GM12864 (cell line): ENCODE measurements at regions not wholly inside any gene's neighbourhood (a gene's known extent, or its start where the extent isn't known, plus 50 kb on each side); places are given as distances from the start of the nearest gene placed in this dataset.

Source experiments
- DNase-seq: peaks from one replicate; pipeline ENCODE4 v3.0.0-alpha.2; 2011; ENCODE audit warnings: low read depth
- H3K4me3 ChIP-seq: 2 replicates; pipeline ENCODE4 v1.5.1; 2011; ENCODE audit warnings: mild to moderate bottlenecking, low read depth, low read length, control low read depth
- TF ChIP-seq, protein P1 (sequence below): IDR thresholded peaks from 2 replicates; pipeline ENCODE4 v1.5.1; 2011; ENCODE audit warnings: low read depth, mild to moderate bottlenecking, moderate library complexity, low read length, control low read depth, inconsistent platforms; ENCODE audit errors: missing control alignments

GRCh38 chr6:95279616-95280015, 297.7 kb upstream of the MANEA start:
- DNase-seq, result no peak
- TF ChIP-seq, protein P1, sequence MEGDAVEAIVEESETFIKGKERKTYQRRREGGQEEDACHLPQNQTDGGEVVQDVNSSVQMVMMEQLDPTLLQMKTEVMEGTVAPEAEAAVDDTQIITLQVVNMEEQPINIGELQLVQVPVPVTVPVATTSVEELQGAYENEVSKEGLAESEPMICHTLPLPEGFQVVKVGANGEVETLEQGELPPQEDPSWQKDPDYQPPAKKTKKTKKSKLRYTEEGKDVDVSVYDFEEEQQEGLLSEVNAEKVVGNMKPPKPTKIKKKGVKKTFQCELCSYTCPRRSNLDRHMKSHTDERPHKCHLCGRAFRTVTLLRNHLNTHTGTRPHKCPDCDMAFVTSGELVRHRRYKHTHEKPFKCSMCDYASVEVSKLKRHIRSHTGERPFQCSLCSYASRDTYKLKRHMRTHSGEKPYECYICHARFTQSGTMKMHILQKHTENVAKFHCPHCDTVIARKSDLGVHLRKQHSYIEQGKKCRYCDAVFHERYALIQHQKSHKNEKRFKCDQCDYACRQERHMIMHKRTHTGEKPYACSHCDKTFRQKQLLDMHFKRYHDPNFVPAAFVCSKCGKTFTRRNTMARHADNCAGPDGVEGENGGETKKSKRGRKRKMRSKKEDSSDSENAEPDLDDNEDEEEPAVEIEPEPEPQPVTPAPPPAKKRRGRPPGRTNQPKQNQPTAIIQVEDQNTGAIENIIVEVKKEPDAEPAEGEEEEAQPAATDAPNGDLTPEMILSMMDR, result no peak
- no peak overlapping the region for H3K4me3 ChIP-seq

DNA sequence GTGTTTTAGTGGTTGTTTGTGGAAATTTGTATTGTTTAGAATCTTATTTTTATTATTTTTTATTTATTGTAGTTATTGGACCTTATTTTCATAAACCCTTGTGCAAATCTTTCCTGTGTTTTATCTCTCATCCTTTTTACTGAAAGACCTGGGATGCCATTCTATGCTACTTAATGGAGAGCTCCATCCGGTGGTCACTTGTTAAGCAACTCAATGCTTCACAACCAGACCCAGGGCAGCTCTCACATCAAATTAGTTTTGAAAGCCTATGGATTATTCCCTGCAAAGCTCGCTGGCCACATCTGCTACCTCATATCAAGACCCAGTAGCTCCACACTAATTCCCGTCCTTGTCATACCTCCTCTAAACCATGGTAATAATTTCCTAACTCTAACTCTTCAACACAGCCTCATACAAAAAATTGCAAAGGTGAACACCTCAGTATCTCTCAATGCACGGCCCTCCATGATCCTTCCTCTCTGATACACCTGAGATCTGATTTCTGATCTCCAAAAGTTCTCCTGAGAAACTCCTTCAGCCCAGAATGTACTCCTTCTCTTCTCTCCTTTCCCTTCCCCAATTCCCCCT, 296.6 kb upstream of the MANEA start:
- no peak overlapping the region for H3K4me3 ChIP-seq
- TF ChIP-seq, protein P1, result no peak
- no peak for DNase-seq

DNA sequence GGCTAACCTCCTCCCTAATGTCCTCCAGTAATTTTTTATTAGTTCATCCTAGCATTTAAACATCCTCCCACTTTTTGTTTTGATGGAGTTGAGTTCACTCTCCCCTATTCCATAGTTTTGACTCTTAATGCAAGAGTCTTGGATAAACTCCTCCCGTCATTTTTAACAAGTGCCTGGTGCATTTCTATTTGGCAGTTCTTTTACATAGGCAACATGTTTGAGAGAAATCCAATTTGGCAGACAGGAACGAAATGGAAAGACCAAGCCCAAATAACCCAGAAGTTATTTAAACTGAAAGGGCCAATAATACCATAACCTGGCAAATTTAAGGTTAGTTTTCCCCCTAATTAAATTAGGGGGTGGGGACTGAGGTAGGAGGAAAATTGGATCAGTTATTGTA, 291.5 kb upstream of the MANEA start:
- no peak overlapping the region for H3K4me3 ChIP-seq
- TF ChIP-seq, protein P1, result no peak
- no peak for DNase-seq

- TF ChIP-seq, protein P1, result no peak
- DNase-seq, result no peak
- no peak overlapping the region for H3K4me3 ChIP-seq
Observed at GRCh38 chr6:95286874-95287273, 290.5 kb upstream of the MANEA start.

- H3K4me3 ChIP-seq, result no peak overlapping the region
- TF ChIP-seq, protein P1, result no peak
- DNase-seq, result no peak
Observed at GRCh38 chr6:95288251-95288650, 289.1 kb upstream of the MANEA start.

- DNase-seq, result no peak
- TF ChIP-seq, protein P1, result no peak
- H3K4me3 ChIP-seq, result no peak overlapping the region
Observed at GRCh38 chr6:95292011-95292410, 285.3 kb upstream of the MANEA start.

- no peak overlapping the region for H3K4me3 ChIP-seq
- TF ChIP-seq, protein P1, result no peak
- no peak for DNase-seq
Observed at GRCh38 chr6:95293257-95293656, 284.1 kb upstream of the MANEA start.
